ENCODE measurements at regions not wholly inside any gene's neighbourhood (a gene's known extent, or its start where the extent isn't known, plus 50 kb on each side); places are given as distances from the start of the nearest gene placed in this dataset.

- no peaks in the 10 kb centered on the region for H3K36me3 ChIP-seq (replicated peaks)
- no peak overlapping the region for H3K4me3 ChIP-seq (ENCODE audit: low read depth, low read length)
- no peak overlapping the region for H3K27ac ChIP-seq
- TF ChIP-seq CTCF (IDR thresholded peaks at IDR 0.05; ENCODE audit: low read depth, low read length, missing control alignments): no peak
- DNase-seq: no peak
- H3K27me3 ChIP-seq (replicated peaks): peaks cover 11% of the 10 kb centered on the region
- in situ Hi-C loops (cut with HindIII; ENCODE audit: low pct_ligation_motif_present, low sequenced_read_pairs): no loop called here
Measured at GRCh38 chr15:96422125-96422524, 91.6 kb downstream of the NR2F2 start.

GRCh38 chr15:96424674-96425073, 94.2 kb downstream of the NR2F2 start:
- no peak for DNase-seq
- Histone ChIP-seq H3K4me3 (ENCODE audit: low read depth, low read length) (no peak overlapping the region), H3K36me3 (replicated peaks) (no peaks in the 10 kb centered on the region), H3K27me3 (replicated peaks) (peaks cover 2% of the 10 kb centered on the region), H3K27ac (no peak overlapping the region)
- TF ChIP-seq CTCF (IDR thresholded peaks at IDR 0.05; ENCODE audit: low read depth, low read length, missing control alignments): no peak
- in situ Hi-C loops (cut with HindIII; ENCODE audit: low pct_ligation_motif_present, low sequenced_read_pairs): no loop called here

- peak; percentile 93 for DNase-seq
- TF ChIP-seq CTCF (IDR thresholded peaks at IDR 0.05; ENCODE audit: low read depth, low read length, missing control alignments): no peak
- in situ Hi-C loops (cut with HindIII; ENCODE audit: low pct_ligation_motif_present, low sequenced_read_pairs): no loop called here
- no peak overlapping the region for H3K4me3 ChIP-seq (ENCODE audit: low read depth, low read length)
- no peak overlapping the region for H3K27ac ChIP-seq
- no peaks in the 10 kb centered on the region for H3K27me3 ChIP-seq (replicated peaks)
- H3K36me3 ChIP-seq (replicated peaks): no peaks in the 10 kb centered on the region
Measured at GRCh38 chr15:96428742-96429141, 98.2 kb downstream of the NR2F2 start.

- Histone ChIP-seq H3K36me3 (replicated peaks) (no peaks in the 10 kb centered on the region), H3K27ac (no peak overlapping the region), H3K4me3 (ENCODE audit: low read depth, low read length) (no peak overlapping the region), H3K27me3 (replicated peaks) (no peaks in the 10 kb centered on the region)
- DNase-seq: no peak
- in situ Hi-C loops (cut with HindIII; ENCODE audit: low pct_ligation_motif_present, low sequenced_read_pairs): no loop called here
- no peak for TF ChIP-seq CTCF (IDR thresholded peaks at IDR 0.05; ENCODE audit: low read depth, low read length, missing control alignments)
Measured at GRCh38 chr15:96431786-96432185, 101.3 kb downstream of the NR2F2 start.

- no peak overlapping the region for H3K4me3 ChIP-seq (ENCODE audit: low read depth, low read length)
- H3K36me3 ChIP-seq (replicated peaks): no peaks in the 10 kb centered on the region
- TF ChIP-seq CTCF (IDR thresholded peaks at IDR 0.05; ENCODE audit: low read depth, low read length, missing control alignments): no peak
- in situ Hi-C loops (cut with HindIII; ENCODE audit: low pct_ligation_motif_present, low sequenced_read_pairs): no loop called here
- H3K27me3 ChIP-seq (replicated peaks): no peaks in the 10 kb centered on the region
- no peak for DNase-seq
- H3K27ac ChIP-seq: no peak overlapping the region
Measured at GRCh38 chr15:96435022-96435421, 104.5 kb downstream of the NR2F2 start.

GRCh38 chr15:96435841-96436240, 105.3 kb downstream of the NR2F2 start:
- no peak for TF ChIP-seq CTCF (IDR thresholded peaks at IDR 0.05; ENCODE audit: low read depth, low read length, missing control alignments)
- in situ Hi-C loops (cut with HindIII; ENCODE audit: low pct_ligation_motif_present, low sequenced_read_pairs): no loop called here
- no peak overlapping the region for H3K4me3 ChIP-seq (ENCODE audit: low read depth, low read length)
- no peaks in the 10 kb centered on the region for H3K36me3 ChIP-seq (replicated peaks)
- DNase-seq: no peak
- H3K27me3 ChIP-seq (replicated peaks): no peaks in the 10 kb centered on the region
- H3K27ac ChIP-seq: no peak overlapping the region

Data from brain microvascular endothelial cell (primary cell).